PFSK-1 (cell line): ENCODE measurements at regions not wholly inside any gene's neighbourhood (a gene's known extent, or its start where the extent isn't known, plus 50 kb on each side); places are given as distances from the start of the nearest gene placed in this dataset.

ENCODE experiments used
- FOXP2 ChIP-seq: optimal IDR thresholded peaks from 2 replicates; pipeline ENCODE3; 2011; ENCODE audit warnings: borderline replicate concordance, control low read depth, inconsistent platforms; ENCODE audit not compliant: insufficient read depth; ENCODE audit errors: extremely low read length, extremely low read depth
- POLR2AphosphoS5 ChIP-seq: IDR thresholded peaks from 2 replicates; pipeline ENCODE4 v1.6.1; 2012; ENCODE audit warnings: low read depth, mild to moderate bottlenecking, control low read depth, low read length, moderate library complexity
- REST ChIP-seq, 2 experiments: IDR thresholded peaks; 2 replicates each; pipeline versions ENCODE4 v1.6.1 to v1.8.0; 2011 to 2012; ENCODE audit warnings: low read depth in 2 of 2, low read length in 2 of 2, control low read depth in 1 of 2, inconsistent platforms in 1 of 2, mild to moderate bottlenecking in 1 of 2, moderate library complexity in 1 of 2; ENCODE audit not compliant: insufficient read depth in 1 of 2
- SIN3A ChIP-seq: IDR thresholded peaks from 2 replicates; pipeline ENCODE4 v1.6.1; 2012; ENCODE audit warnings: mild to moderate bottlenecking, low read length, moderate library complexity, borderline replicate concordance; ENCODE audit not compliant: insufficient read depth
- TAF1 ChIP-seq: IDR thresholded peaks from 2 replicates; pipeline ENCODE4 v1.6.1; 2012; ENCODE audit warnings: low read length, control low read depth, borderline replicate concordance; ENCODE audit not compliant: insufficient read depth

- TF ChIP-seq REST (IDR thresholded peaks at IDR 0.05; ENCODE audit: insufficient read depth in 1 of 2, low read depth in 2 of 2, low read length in 2 of 2): no peak
- no peak for TF ChIP-seq POLR2AphosphoS5
- no peak for TF ChIP-seq SIN3A
- no peak for TF ChIP-seq TAF1
- no peak for TF ChIP-seq FOXP2
These were observed 469.7 kb upstream of the COBL start for GRCh38 chr7:51786284-51786683.
